Central memory CD8-positive, alpha-beta T cell (primary cell): ENCODE measurements at regions not wholly inside any gene's neighbourhood (a gene's known extent, or its start where the extent isn't known, plus 50 kb on each side); places are given as distances from the start of the nearest gene placed in this dataset.

Experiments
- ATAC-seq: fragments of 150-1000 bp; cut with Tn5 transposase; replicated peaks from 2 replicates; pipeline ENCODE4 v1.10.0; 2022; ENCODE audit warnings: mild to moderate bottlenecking, moderate FRiP score, moderate number of reproducible peaks; ENCODE audit not compliant: poor library complexity, severe bottlenecking; ENCODE audit errors: extremely low read depth
- DNase-seq, 2 donors: peaks; one replicate each; pipeline ENCODE4 v3.0.0; 2021; ENCODE audit warnings: low spot score in 2 of 2
- H3K27ac Mint-ChIP-seq: one replicate; pipeline ENCODE4 v1.8.0; 2022; ENCODE audit warnings: low read depth, mild to moderate bottlenecking, moderate library complexity, mixed read lengths
- H3K27me3 Mint-ChIP-seq: one replicate; pipeline ENCODE4 v1.8.0; 2022; ENCODE audit warnings: mixed read lengths
- H3K36me3 Mint-ChIP-seq: one replicate; pipeline ENCODE4 v1.8.0; 2022; ENCODE audit warnings: mild to moderate bottlenecking, moderate library complexity, mixed read lengths; ENCODE audit not compliant: insufficient read depth
- H3K4me1 Mint-ChIP-seq: one replicate; pipeline ENCODE4 v1.8.0; 2022; ENCODE audit warnings: mixed read lengths
- H3K4me3 Mint-ChIP-seq: one replicate; pipeline ENCODE4 v1.8.0; 2022; ENCODE audit warnings: mild to moderate bottlenecking, moderate library complexity, mixed read lengths
- H3K9me3 Mint-ChIP-seq: one replicate; pipeline ENCODE4 v1.8.0; 2022; ENCODE audit warnings: mixed read lengths

GRCh38 chr16:11460820-11461594 lies 115.7 kb downstream of the RMI2 start:
- Mint-ChIP-seq H3K4me3 (no peak overlapping the region), H3K27me3 (no peaks in the 10 kb centered on the region), H3K4me1 (no peaks in the 10 kb centered on the region), H3K9me3 (no peaks in the 10 kb centered on the region), H3K27ac (no peak overlapping the region), H3K36me3 (peaks cover 3% of the 10 kb centered on the region)
- DNase-seq (no peak), ATAC-seq (no peak)

GRCh38 chr16:11461595-11461990 lies 116.3 kb downstream of the RMI2 start:
- H3K36me3 Mint-ChIP-seq: peaks cover 2% of the 10 kb centered on the region
- no peak for ATAC-seq
- no peak overlapping the region for H3K27ac Mint-ChIP-seq

GRCh38 chr16:11462036-11462435 lies 116.8 kb downstream of the RMI2 start:
- no peak for ATAC-seq
- Mint-ChIP-seq H3K27me3 (no peaks in the 10 kb centered on the region), H3K4me3 (no peak overlapping the region)

More at GRCh38 chr16:11461595-11461990, 116.3 kb downstream of the RMI2 start:
- Mint-ChIP-seq H3K27me3 (no peaks in the 10 kb centered on the region), H3K4me1 (no peaks in the 10 kb centered on the region), H3K4me3 (no peak overlapping the region), H3K9me3 (no peaks in the 10 kb centered on the region)
- DNase-seq: no peak

GRCh38 chr16:11462861-11463260 lies 117.6 kb downstream of the RMI2 start:
- H3K4me1 Mint-ChIP-seq: no peaks in the 10 kb centered on the region
- H3K4me3 Mint-ChIP-seq: no peak overlapping the region
- ATAC-seq: no peak
- no peaks in the 10 kb centered on the region for H3K27me3 Mint-ChIP-seq
- no peak for DNase-seq
- no peak overlapping the region for H3K27ac Mint-ChIP-seq
- no peaks in the 10 kb centered on the region for H3K9me3 Mint-ChIP-seq
- H3K36me3 Mint-ChIP-seq: peaks cover 2% of the 10 kb centered on the region

More at GRCh38 chr16:11462036-11462435, 116.8 kb downstream of the RMI2 start:
- DNase-seq: no peak
- no peak overlapping the region for H3K27ac Mint-ChIP-seq
- peaks cover 2% of the 10 kb centered on the region for H3K36me3 Mint-ChIP-seq
- no peaks in the 10 kb centered on the region for H3K4me1 Mint-ChIP-seq
- H3K9me3 Mint-ChIP-seq: no peaks in the 10 kb centered on the region

- no peak for DNase-seq
- no peak for ATAC-seq
- Mint-ChIP-seq H3K27me3 (no peaks in the 10 kb centered on the region), H3K36me3 (no peaks in the 10 kb centered on the region), H3K4me3 (no peak overlapping the region), H3K9me3 (no peaks in the 10 kb centered on the region), H3K4me1 (no peaks in the 10 kb centered on the region), H3K27ac (no peak overlapping the region)
These were observed 119.0 kb downstream of the RMI2 start for GRCh38 chr16:11464241-11464640.

GRCh38 chr16:11465675-11466074 lies 120.4 kb downstream of the RMI2 start:
- H3K27ac Mint-ChIP-seq: no peak overlapping the region
- DNase-seq (no peak), ATAC-seq (no peak)
- H3K9me3 Mint-ChIP-seq: no peaks in the 10 kb centered on the region
- H3K4me1 Mint-ChIP-seq: no peaks in the 10 kb centered on the region
- no peaks in the 10 kb centered on the region for H3K27me3 Mint-ChIP-seq
- H3K36me3 Mint-ChIP-seq: peaks cover 3% of the 10 kb centered on the region
- no peak overlapping the region for H3K4me3 Mint-ChIP-seq

- Mint-ChIP-seq H3K4me3 (no peak overlapping the region), H3K9me3 (no peaks in the 10 kb centered on the region), H3K4me1 (no peaks in the 10 kb centered on the region), H3K27ac (no peak overlapping the region), H3K27me3 (no peaks in the 10 kb centered on the region), H3K36me3 (peaks cover 7% of the 10 kb centered on the region)
- no peak for ATAC-seq
- no peak for DNase-seq
These were observed 115.9 kb downstream of the LITAF start for GRCh38 chr16:11470676-11471415.

GRCh38 chr16:11471548-11471947 lies 115.2 kb downstream of the LITAF start:
- Mint-ChIP-seq H3K4me1 (no peaks in the 10 kb centered on the region), H3K27ac (no peak overlapping the region), H3K36me3 (peaks cover 7% of the 10 kb centered on the region), H3K4me3 (no peak overlapping the region), H3K27me3 (no peaks in the 10 kb centered on the region), H3K9me3 (no peaks in the 10 kb centered on the region)
- ATAC-seq (no peak), DNase-seq (no peak)

- no peaks in the 10 kb centered on the region for H3K4me1 Mint-ChIP-seq
- H3K27me3 Mint-ChIP-seq: no peaks in the 10 kb centered on the region
- H3K9me3 Mint-ChIP-seq: no peaks in the 10 kb centered on the region
- ATAC-seq: no peak
- DNase-seq: no peak
- no peak overlapping the region for H3K27ac Mint-ChIP-seq
- H3K36me3 Mint-ChIP-seq: peaks cover 7% of the 10 kb centered on the region
- H3K4me3 Mint-ChIP-seq: no peak overlapping the region
These were observed 114.3 kb downstream of the LITAF start for GRCh38 chr16:11472410-11472809.

GRCh38 chr16:11472851-11473250 lies 113.9 kb downstream of the LITAF start:
- Mint-ChIP-seq H3K4me3 (no peak overlapping the region), H3K4me1 (no peaks in the 10 kb centered on the region), H3K9me3 (no peaks in the 10 kb centered on the region), H3K36me3 (peaks cover 7% of the 10 kb centered on the region), H3K27me3 (no peaks in the 10 kb centered on the region), H3K27ac (no peak overlapping the region)
- ATAC-seq: no peak
- no peak for DNase-seq

GRCh38 chr16:11473728-11474127 lies 113.0 kb downstream of the LITAF start:
- no peak overlapping the region for H3K4me3 Mint-ChIP-seq
- no peak overlapping the region for H3K27ac Mint-ChIP-seq
- H3K36me3 Mint-ChIP-seq: peaks cover 7% of the 10 kb centered on the region
- ATAC-seq: no peak
- DNase-seq: no peak
- no peaks in the 10 kb centered on the region for H3K27me3 Mint-ChIP-seq
- H3K4me1 Mint-ChIP-seq: no peaks in the 10 kb centered on the region
- H3K9me3 Mint-ChIP-seq: no peaks in the 10 kb centered on the region

- ATAC-seq: no peak
- no peaks in the 10 kb centered on the region for H3K4me1 Mint-ChIP-seq
- H3K9me3 Mint-ChIP-seq: no peaks in the 10 kb centered on the region
- no peaks in the 10 kb centered on the region for H3K27me3 Mint-ChIP-seq
- H3K27ac Mint-ChIP-seq: no peak overlapping the region
- no peak for DNase-seq
- H3K4me3 Mint-ChIP-seq: no peak overlapping the region
- peaks cover 7% of the 10 kb centered on the region for H3K36me3 Mint-ChIP-seq
These were observed 112.0 kb downstream of the LITAF start for GRCh38 chr16:11474617-11475291.
